WTC11 (cell line): ENCODE measurements at regions not wholly inside any gene's neighbourhood (a gene's known extent, or its start where the extent isn't known, plus 50 kb on each side); places are given as distances from the start of the nearest gene placed in this dataset.
"Not testable (repeated sequence)": the region's sequence is repeated elsewhere in the genome, so short reads cannot be mapped to it uniquely, and the experiment has no call there.

ENCODE experiments used
- ATAC-seq: fragments of 200-7000 bp; cut with Tn5 transposase; 2 replicates; pipeline ENCODE4 v1.10.0; 2021; ENCODE audit warnings: mild to moderate bottlenecking, moderate library complexity
- CTCF ChIA-PET: fragments of 300-600 bp; sonication (Branson Sonifier 250); formaldehyde crosslinking; loops from one replicate; lab custom pipeline; 2021; ENCODE audit warnings: antibody characterized with exemption; lab: Charles Lee
- POLR2A ChIA-PET: fragments of 350-600 bp; sonication (Branson Sonifier 250); formaldehyde crosslinking; loops from one replicate; lab custom pipeline; 2021; ENCODE audit warnings: antibody characterized with exemption; lab: Charles Lee
- DNase-seq: peaks from one replicate; pipeline ENCODE4 v3.0.0; 2021; ENCODE audit warnings: low spot score
- H3K27ac Mint-ChIP-seq: 2 replicates; pipeline ENCODE4 v1.8.0; 2021; ENCODE audit warnings: mixed read lengths
- H3K27me3 Mint-ChIP-seq: 2 replicates; pipeline ENCODE4 v1.8.0; 2021; ENCODE audit warnings: low read depth, mild to moderate bottlenecking, moderate library complexity, mixed read lengths
- H3K36me3 Mint-ChIP-seq: 2 replicates; pipeline ENCODE4 v1.8.0; 2021; ENCODE audit warnings: mixed read lengths
- H3K4me1 Mint-ChIP-seq: 2 replicates; pipeline ENCODE4 v1.8.0; 2022; ENCODE audit warnings: mixed read lengths
- H3K4me3 Mint-ChIP-seq: 2 replicates; pipeline ENCODE4 v1.8.0; 2021; ENCODE audit warnings: mild to moderate bottlenecking, moderate library complexity, mixed read lengths
- H3K9me3 Mint-ChIP-seq: 2 replicates; pipeline ENCODE4 v1.8.0; 2021; ENCODE audit warnings: mixed read lengths
- CDX4 ChIP-seq: fragments of 250-450 bp; sonication (Bioruptor Pico); IDR thresholded peaks from 2 replicates; pipeline ENCODE4 v1.9.0; 2021; ENCODE audit warnings: moderate library complexity, mild to moderate bottlenecking, inconsistent platforms, borderline replicate concordance
- CREB1 ChIP-seq: sonication (generic); formaldehyde crosslinking; IDR thresholded peaks from 2 replicates; pipeline ENCODE4 v1.8.0; 2023; ENCODE audit warnings: mild to moderate bottlenecking, missing genetic modification reagents
- E2F5 ChIP-seq: sonication (generic); formaldehyde crosslinking; IDR thresholded peaks from 2 replicates; pipeline ENCODE4 v1.8.1; 2022; ENCODE audit warnings: mild to moderate bottlenecking, moderate library complexity, missing genetic modification reagents
- ELF4 ChIP-seq: sonication (generic); formaldehyde crosslinking; IDR thresholded peaks from 2 replicates; pipeline ENCODE4 v1.8.1; 2022; ENCODE audit warnings: low read depth, mild to moderate bottlenecking, moderate library complexity, missing genetic modification reagents
- FOXJ3 ChIP-seq: sonication (generic); formaldehyde crosslinking; IDR thresholded peaks from 2 replicates; pipeline ENCODE4 v1.9.0; 2021; ENCODE audit warnings: missing genetic modification reagents, mild to moderate bottlenecking, borderline replicate concordance
- FOXK1 ChIP-seq: sonication (generic); formaldehyde crosslinking; IDR thresholded peaks from 2 replicates; pipeline ENCODE4 v1.8.0; 2022; ENCODE audit warnings: mild to moderate bottlenecking, moderate library complexity, missing genetic modification reagents
- HMGXB4 ChIP-seq: sonication (generic); formaldehyde crosslinking; IDR thresholded peaks from 2 replicates; pipeline ENCODE4 v1.8.1; 2023; ENCODE audit warnings: mild to moderate bottlenecking, moderate library complexity, missing genetic modification reagents
- NR3C1 ChIP-seq: sonication (generic); formaldehyde crosslinking; conservative IDR thresholded peaks from 2 replicates; pipeline ENCODE4 v1.8.1; 2023; ENCODE audit warnings: low read depth, mild to moderate bottlenecking, missing genetic modification reagents
- SMAD3 ChIP-seq: sonication (generic); formaldehyde crosslinking; IDR thresholded peaks from 2 replicates; pipeline ENCODE4 v1.8.0; 2022; ENCODE audit warnings: missing genetic modification reagents, mild to moderate bottlenecking, borderline replicate concordance
- ZBTB43 ChIP-seq: sonication (generic); formaldehyde crosslinking; IDR thresholded peaks from 2 replicates; pipeline ENCODE4 v1.8.1; 2023; ENCODE audit warnings: mild to moderate bottlenecking, missing genetic modification reagents
- ZNF219 ChIP-seq: sonication (generic); formaldehyde crosslinking; IDR thresholded peaks from 2 replicates; pipeline ENCODE4 v1.8.0; 2023; ENCODE audit warnings: missing genetic modification reagents, mild to moderate bottlenecking, borderline replicate concordance
- ZNF671 ChIP-seq: fragments of 250-450 bp; sonication (Bioruptor Pico); IDR thresholded peaks from 2 replicates; pipeline ENCODE4 v1.8.0; 2021; ENCODE audit warnings: mild to moderate bottlenecking
- TF ChIP-seq, protein P1 (sequence below): sonication (generic); formaldehyde crosslinking; IDR thresholded peaks from 2 replicates; pipeline ENCODE4 v1.8.1; 2023; ENCODE audit warnings: mild to moderate bottlenecking, missing genetic modification reagents, borderline replicate concordance
- TF ChIP-seq, protein P2 (sequence below): sonication (generic); formaldehyde crosslinking; IDR thresholded peaks from 2 replicates; pipeline ENCODE4 v1.8.1; 2023; ENCODE audit warnings: mild to moderate bottlenecking, missing genetic modification reagents, moderate library complexity

- no peak overlapping the region for H3K4me3 Mint-ChIP-seq
- H3K27ac Mint-ChIP-seq: no peak overlapping the region
- ATAC-seq (no peak), DNase-seq (no peak)
- peaks cover 10% of the 10 kb centered on the region for H3K4me1 Mint-ChIP-seq
- H3K9me3 Mint-ChIP-seq: peaks cover 14% of the 10 kb centered on the region
- H3K36me3 Mint-ChIP-seq: peaks cover 8% of the 10 kb centered on the region
- CTCF ChIA-PET: no interaction called here
- TF ChIP-seq, protein P1, sequence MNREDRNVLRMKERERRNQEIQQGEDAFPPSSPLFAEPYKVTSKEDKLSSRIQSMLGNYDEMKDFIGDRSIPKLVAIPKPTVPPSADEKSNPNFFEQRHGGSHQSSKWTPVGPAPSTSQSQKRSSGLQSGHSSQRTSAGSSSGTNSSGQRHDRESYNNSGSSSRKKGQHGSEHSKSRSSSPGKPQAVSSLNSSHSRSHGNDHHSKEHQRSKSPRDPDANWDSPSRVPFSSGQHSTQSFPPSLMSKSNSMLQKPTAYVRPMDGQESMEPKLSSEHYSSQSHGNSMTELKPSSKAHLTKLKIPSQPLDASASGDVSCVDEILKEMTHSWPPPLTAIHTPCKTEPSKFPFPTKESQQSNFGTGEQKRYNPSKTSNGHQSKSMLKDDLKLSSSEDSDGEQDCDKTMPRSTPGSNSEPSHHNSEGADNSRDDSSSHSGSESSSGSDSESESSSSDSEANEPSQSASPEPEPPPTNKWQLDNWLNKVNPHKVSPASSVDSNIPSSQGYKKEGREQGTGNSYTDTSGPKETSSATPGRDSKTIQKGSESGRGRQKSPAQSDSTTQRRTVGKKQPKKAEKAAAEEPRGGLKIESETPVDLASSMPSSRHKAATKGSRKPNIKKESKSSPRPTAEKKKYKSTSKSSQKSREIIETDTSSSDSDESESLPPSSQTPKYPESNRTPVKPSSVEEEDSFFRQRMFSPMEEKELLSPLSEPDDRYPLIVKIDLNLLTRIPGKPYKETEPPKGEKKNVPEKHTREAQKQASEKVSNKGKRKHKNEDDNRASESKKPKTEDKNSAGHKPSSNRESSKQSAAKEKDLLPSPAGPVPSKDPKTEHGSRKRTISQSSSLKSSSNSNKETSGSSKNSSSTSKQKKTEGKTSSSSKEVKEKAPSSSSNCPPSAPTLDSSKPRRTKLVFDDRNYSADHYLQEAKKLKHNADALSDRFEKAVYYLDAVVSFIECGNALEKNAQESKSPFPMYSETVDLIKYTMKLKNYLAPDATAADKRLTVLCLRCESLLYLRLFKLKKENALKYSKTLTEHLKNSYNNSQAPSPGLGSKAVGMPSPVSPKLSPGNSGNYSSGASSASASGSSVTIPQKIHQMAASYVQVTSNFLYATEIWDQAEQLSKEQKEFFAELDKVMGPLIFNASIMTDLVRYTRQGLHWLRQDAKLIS (CRISPR knock-in tag): no peak
- TF ChIP-seq ELF4: no peak
- no peak for TF ChIP-seq E2F5 (CRISPR knock-in tag)
- no peak for TF ChIP-seq ZNF219
- TF ChIP-seq, protein P2, sequence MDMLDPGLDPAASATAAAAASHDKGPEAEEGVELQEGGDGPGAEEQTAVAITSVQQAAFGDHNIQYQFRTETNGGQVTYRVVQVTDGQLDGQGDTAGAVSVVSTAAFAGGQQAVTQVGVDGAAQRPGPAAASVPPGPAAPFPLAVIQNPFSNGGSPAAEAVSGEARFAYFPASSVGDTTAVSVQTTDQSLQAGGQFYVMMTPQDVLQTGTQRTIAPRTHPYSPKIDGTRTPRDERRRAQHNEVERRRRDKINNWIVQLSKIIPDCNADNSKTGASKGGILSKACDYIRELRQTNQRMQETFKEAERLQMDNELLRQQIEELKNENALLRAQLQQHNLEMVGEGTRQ (CRISPR knock-in tag): no peak
- TF ChIP-seq ZNF671 (CRISPR knock-in tag): no peak
- no peak for TF ChIP-seq CDX4
- TF ChIP-seq FOXK1: no peak
- TF ChIP-seq SMAD3 (CRISPR knock-in tag): no peak
- no peak for TF ChIP-seq CREB1
- TF ChIP-seq NR3C1 (CRISPR knock-in tag): no peak
- TF ChIP-seq HMGXB4 (CRISPR knock-in tag): no peak
- TF ChIP-seq ZBTB43: no peak
- no peak for TF ChIP-seq FOXJ3 (CRISPR knock-in tag)
- TF ChIP-seq, all 79 proteins: peak for 0
- POLR2A ChIA-PET: no interaction called here
- no peaks in the 10 kb centered on the region for H3K27me3 Mint-ChIP-seq
These were observed 195.5 kb upstream of the FBXL4 start for GRCh38 chr6:99143108-99143861.

GRCh38 chr6:99141906-99142305 is 194.2 kb upstream of the FBXL4 start:
- H3K27me3 Mint-ChIP-seq, POLR2A ChIA-PET, H3K27ac Mint-ChIP-seq, H3K36me3 Mint-ChIP-seq, H3K4me3 Mint-ChIP-seq, DNase-seq, CTCF ChIA-PET, ATAC-seq, H3K4me1 Mint-ChIP-seq: not testable (repeated sequence)
- H3K9me3 Mint-ChIP-seq: peaks cover 14% of the 10 kb centered on the region
